ENCODE measurements at regions not wholly inside any gene's neighbourhood (a gene's known extent, or its start where the extent isn't known, plus 50 kb on each side); places are given as distances from the start of the nearest gene placed in this dataset.
A peak's percentile ranks its signal among the peaks of the same experiment; 100 is the strongest.
"Not testable (repeated sequence)": the region's sequence is repeated elsewhere in the genome, so short reads cannot be mapped to it uniquely, and the experiment has no call there.

GRCh38 chr21:33993286-33994231 is 78.0 kb upstream of the ATP5PO start:
- no peak overlapping the region for H3K18ac ChIP-seq (ENCODE audit: insufficient read length, low read depth, low read length)
- no peak overlapping the region for H2AK5ac ChIP-seq (ENCODE audit: insufficient read length, low read length)
- no peaks in the 10 kb centered on the region for H3K9me3 ChIP-seq (ENCODE audit: control insufficient read depth, low read depth, low read length)
- H2BK120ac ChIP-seq (ENCODE audit: low read depth, low read length, poor library complexity, severe bottlenecking): no peak overlapping the region
- no CpG with 5 or more reads among the region's 12 CpGs for WGBS (ENCODE audit: extremely low coverage, insufficient read length, low lambda C conversion rate)
- H3K4me1 ChIP-seq (ENCODE audit: insufficient read depth, low read length): no peaks in the 10 kb centered on the region
- H4K5ac ChIP-seq (ENCODE audit: insufficient read length, low read depth, low read length): no peak overlapping the region
- no peaks in the 10 kb centered on the region for H3K79me2 ChIP-seq (ENCODE audit: insufficient read depth, low read length)
- H2AFZ ChIP-seq (ENCODE audit: low read length): no peak overlapping the region
- H2BK15ac ChIP-seq (ENCODE audit: low read depth, low read length): no peak overlapping the region
- no peak overlapping the region for H3T11ph ChIP-seq (ENCODE audit: low read length)
- no peak overlapping the region for H4K8ac ChIP-seq (replicated peaks; ENCODE audit: insufficient read length, low read depth, low read length)
- no peaks in the 10 kb centered on the region for H3K79me1 ChIP-seq (ENCODE audit: insufficient read depth, low read depth, low read length, poor library complexity, severe bottlenecking)
- H3K14ac ChIP-seq (ENCODE audit: insufficient read depth, low read length): no peak overlapping the region
- no peak for TF ChIP-seq CTCF (conservative IDR thresholded peaks at IDR 0.05)
- H3K9me3 Mint-ChIP-seq: peaks cover 6 to 7% of the 10 kb centered on the region in 2 experiments; a peak in 4 of 5 replicates
- DNase-seq: no peak
- peaks cover 4% of the 10 kb centered on the region; the same call in 1 of the 2 replicates for H3K27me3 Mint-ChIP-seq (ENCODE audit: low read depth)
- H3K9ac ChIP-seq (ENCODE audit: extremely low read depth, insufficient read length, low read length): no peak overlapping the region
- H3K27me3 ChIP-seq (ENCODE audit: insufficient read depth, low read length): no peaks in the 10 kb centered on the region
- peak overlapping the region in 1 of 3 experiments; percentile 54; a peak in 1 of 7 replicates for H3K27ac Mint-ChIP-seq
- no peak overlapping the region for H3K4ac ChIP-seq (ENCODE audit: low read depth, low read length)
- H4K91ac ChIP-seq (ENCODE audit: insufficient read length, low read depth, low read length): no peak overlapping the region
- H3K4me2 ChIP-seq (ENCODE audit: insufficient read depth, insufficient read length, low read length): no peak overlapping the region
- no peaks in the 10 kb centered on the region for H4K20me1 ChIP-seq (ENCODE audit: control insufficient read depth, insufficient read depth, insufficient read length)
- no peaks in the 10 kb centered on the region for H3K23me2 ChIP-seq (ENCODE audit: insufficient read length, low read depth, low read length, poor library complexity, severe bottlenecking)
- H2BK20ac ChIP-seq (ENCODE audit: low read depth, low read length, poor library complexity, severe bottlenecking): no peak overlapping the region
- H3K27ac ChIP-seq (ENCODE audit: insufficient read length, low read depth, low read length): no peak overlapping the region
- H3K56ac ChIP-seq (ENCODE audit: insufficient read length, low read depth, low read length): no peak overlapping the region
- peaks cover 20 to 23% of the 10 kb centered on the region in 2 experiments for H3K4me1 Mint-ChIP-seq
- H3K36me3 Mint-ChIP-seq (ENCODE audit: insufficient read depth in 1 of 3, low read depth in 3 of 3): peaks cover 0 to 5% (median 2%) of the 10 kb centered on the region in 3 experiments; a peak in 3 of 7 replicates
- no peak overlapping the region for H2BK12ac ChIP-seq (ENCODE audit: insufficient read length, low read depth, low read length)
- no peak overlapping the region for H3K4me3 Mint-ChIP-seq
- H3K23ac ChIP-seq (ENCODE audit: insufficient read length, low read depth, low read length): no peak overlapping the region
- H2BK5ac ChIP-seq (ENCODE audit: insufficient read length, low read length): no peak overlapping the region

GRCh38 chr21:33992412-33992811 is 76.8 kb upstream of the ATP5PO start:
- not testable (repeated sequence) for H3K36me3 Mint-ChIP-seq (ENCODE audit: insufficient read depth in 1 of 3, low read depth in 3 of 3); H2BK20ac ChIP-seq (ENCODE audit: low read depth, low read length, poor library complexity, severe bottlenecking); H2BK15ac ChIP-seq (ENCODE audit: low read depth, low read length); H2BK120ac ChIP-seq (ENCODE audit: low read depth, low read length, poor library complexity, severe bottlenecking); H3K18ac ChIP-seq (ENCODE audit: insufficient read length, low read depth, low read length); H2AK5ac ChIP-seq (ENCODE audit: insufficient read length, low read length); H2BK12ac ChIP-seq (ENCODE audit: insufficient read length, low read depth, low read length); H3K27me3 ChIP-seq (ENCODE audit: insufficient read depth, low read length); H2BK5ac ChIP-seq (ENCODE audit: insufficient read length, low read length); H3K27ac ChIP-seq (ENCODE audit: insufficient read length, low read depth, low read length); H3K56ac ChIP-seq (ENCODE audit: insufficient read length, low read depth, low read length); DNase-seq; H4K8ac ChIP-seq (replicated peaks; ENCODE audit: insufficient read length, low read depth, low read length); H3K14ac ChIP-seq (ENCODE audit: insufficient read depth, low read length); H3K27ac Mint-ChIP-seq; H3K4ac ChIP-seq (ENCODE audit: low read depth, low read length); H4K5ac ChIP-seq (ENCODE audit: insufficient read length, low read depth, low read length); H4K20me1 ChIP-seq (ENCODE audit: control insufficient read depth, insufficient read depth, insufficient read length); H3K9me3 ChIP-seq (ENCODE audit: control insufficient read depth, low read depth, low read length); H3K23me2 ChIP-seq (ENCODE audit: insufficient read length, low read depth, low read length, poor library complexity, severe bottlenecking); H3K9ac ChIP-seq (ENCODE audit: extremely low read depth, insufficient read length, low read length); H3K4me2 ChIP-seq (ENCODE audit: insufficient read depth, insufficient read length, low read length); H3K23ac ChIP-seq (ENCODE audit: insufficient read length, low read depth, low read length); H3K9me3 Mint-ChIP-seq; H3K79me1 ChIP-seq (ENCODE audit: insufficient read depth, low read depth, low read length, poor library complexity, severe bottlenecking); H3K4me1 ChIP-seq (ENCODE audit: insufficient read depth, low read length); H4K91ac ChIP-seq (ENCODE audit: insufficient read length, low read depth, low read length); H3K27me3 Mint-ChIP-seq (ENCODE audit: low read depth); H3K4me3 Mint-ChIP-seq; H2AFZ ChIP-seq (ENCODE audit: low read length); H3K79me2 ChIP-seq (ENCODE audit: insufficient read depth, low read length); H3T11ph ChIP-seq (ENCODE audit: low read length)
- peaks cover 24 to 28% of the 10 kb centered on the region in 2 experiments for H3K4me1 Mint-ChIP-seq
- WGBS (ENCODE audit: extremely low coverage, insufficient read length, low lambda C conversion rate): no CpG with 5 or more reads among the region's 2 CpGs
